ENCODE measurements at regions not wholly inside any gene's neighbourhood (a gene's known extent, or its start where the extent isn't known, plus 50 kb on each side); places are given as distances from the start of the nearest gene placed in this dataset.
"Not testable (repeated sequence)": the region's sequence is repeated elsewhere in the genome, so short reads cannot be mapped to it uniquely, and the experiment has no call there.

DNA sequence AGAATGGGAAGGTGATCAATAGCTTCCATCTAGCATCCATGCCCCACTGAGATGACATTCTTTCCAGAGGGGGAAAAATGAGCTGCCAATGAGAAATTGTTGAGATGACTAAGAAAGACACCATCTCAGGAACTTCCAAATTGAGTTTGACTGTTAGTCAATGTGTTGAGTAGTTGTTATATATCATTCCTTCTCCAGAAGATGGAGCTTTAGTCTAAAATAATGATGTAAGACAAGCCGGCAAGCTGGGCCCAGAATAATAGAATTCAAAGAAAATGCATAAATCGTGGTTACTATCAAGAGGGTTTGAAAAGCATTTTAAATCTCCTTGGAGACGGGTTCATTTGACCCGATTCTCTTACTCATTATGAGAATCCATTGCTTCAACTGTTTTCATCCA lies 71.0 kb upstream of the ATF7IP2 start:
- no peak for DNase-seq (ENCODE audit: low read depth)

- no peak for DNase-seq (ENCODE audit: low read depth)
These were observed 68.3 kb upstream of the ATF7IP2 start for GRCh38 chr16:10317425-10318001.

DNA sequence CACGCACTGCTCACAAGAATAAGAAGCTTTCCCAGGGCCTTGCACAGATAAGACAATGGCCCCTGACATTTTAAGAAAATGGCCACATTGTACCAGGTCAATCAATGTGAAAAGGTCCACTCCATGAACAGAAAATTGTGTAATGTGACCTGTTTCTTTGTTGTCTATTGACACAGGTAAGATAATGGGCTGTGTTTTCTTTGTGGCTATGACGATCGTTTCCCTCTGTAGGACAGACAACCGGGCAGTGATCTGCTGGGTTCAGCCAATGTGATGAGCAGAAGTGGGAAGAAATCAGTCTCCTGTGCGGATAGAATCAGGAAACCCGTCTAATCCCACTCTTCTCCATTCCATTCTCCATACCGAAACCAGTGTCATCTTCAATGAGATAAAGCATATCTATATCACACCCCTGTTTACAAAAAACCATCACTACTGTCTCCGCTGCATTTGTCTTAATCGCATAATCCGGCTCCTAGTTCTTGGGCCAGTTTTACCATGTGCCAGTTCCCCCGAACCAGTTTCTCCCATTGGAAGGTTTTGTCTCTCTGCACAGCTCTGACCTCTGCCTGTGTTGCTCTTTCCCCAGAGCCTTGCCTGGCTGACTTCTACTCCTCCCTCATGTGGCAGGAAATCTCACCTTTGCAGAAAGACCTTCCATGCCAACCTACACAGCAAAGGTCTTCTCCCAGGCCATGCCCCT lies 66.9 kb upstream of the ATF7IP2 start:
- DNase-seq (ENCODE audit: low read depth): no peak

DNA sequence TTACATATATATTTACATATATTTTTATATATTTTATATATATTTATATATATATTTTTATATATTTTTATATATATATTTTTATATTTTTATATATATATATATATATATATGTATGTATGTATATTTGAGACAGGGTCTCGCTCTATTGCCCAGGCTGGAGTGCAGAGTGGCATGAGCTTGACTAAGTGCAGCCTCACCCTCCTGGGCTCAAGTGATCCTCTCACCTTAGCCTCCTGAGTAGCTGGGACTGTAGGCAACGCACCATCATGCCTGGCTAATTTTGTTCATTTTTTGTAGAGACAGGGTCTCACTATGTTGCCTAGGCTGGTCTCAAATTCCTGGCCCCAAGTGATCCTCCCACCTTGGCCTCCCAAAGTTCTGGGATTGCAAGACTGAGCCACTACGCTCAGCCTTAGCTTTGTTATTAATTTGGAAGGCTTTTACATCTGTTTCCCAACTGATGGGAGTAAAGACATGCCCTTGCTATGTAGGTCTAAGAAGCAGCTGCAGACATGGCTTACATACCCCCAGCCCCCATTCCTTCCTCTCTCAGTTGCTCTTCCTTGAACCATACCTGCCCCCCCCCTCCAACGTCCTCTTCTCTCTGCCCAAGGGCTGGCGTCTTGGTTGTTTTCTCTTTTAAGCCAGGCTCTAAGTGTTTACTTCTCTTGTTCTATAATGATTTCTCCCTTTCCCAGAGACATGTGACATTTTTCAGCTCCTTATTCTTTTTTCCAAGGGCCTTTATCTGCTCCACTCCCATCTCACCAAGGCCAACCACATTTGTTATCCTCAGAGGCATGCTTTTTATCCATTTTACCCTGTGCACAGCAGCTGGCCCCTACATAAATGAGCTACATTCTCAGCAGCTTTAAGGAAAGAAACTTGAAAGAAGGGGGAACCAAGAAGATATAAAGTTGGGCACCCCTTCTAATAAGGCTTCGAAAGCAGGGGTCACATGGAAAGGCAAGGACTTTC lies 64.2 kb upstream of the ATF7IP2 start:
- no peak for DNase-seq (ENCODE audit: low read depth)

DNA sequence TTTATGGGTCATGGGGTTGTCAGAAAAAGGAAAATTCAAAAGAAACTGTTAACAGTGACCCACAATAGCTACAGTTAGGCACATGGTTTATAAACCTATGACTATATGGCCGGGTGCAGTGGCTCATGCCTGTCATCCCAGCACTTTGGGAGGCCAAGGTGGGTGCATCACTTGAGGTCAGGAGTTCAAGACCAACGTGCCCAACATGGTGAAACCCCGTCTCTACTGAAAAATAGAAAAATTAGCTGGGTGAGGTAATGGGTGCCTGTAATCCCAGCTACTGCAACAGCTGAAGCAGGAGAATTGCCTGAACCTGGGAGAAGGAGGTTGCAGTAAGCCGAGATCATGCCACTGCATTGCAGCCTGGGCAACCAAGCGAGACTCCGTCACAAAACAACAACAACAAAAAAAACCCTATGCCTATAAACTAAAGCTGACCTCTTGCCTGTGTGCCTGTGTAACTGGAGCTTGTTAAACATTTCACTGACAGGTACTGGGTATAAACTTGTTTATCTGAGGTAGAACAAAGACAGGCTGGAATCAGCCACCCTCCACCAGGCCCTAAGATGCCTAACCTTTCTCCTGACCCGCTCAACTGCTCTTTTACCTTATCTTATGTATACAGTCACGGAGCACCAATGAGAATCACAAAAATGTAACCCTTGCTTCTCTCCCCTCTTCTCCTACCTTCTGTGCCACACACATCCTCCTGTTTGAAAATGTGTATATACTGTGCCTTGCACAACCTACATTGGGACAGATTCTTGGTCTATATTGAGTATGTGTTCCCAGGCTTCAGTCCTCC lies 62.9 kb upstream of the ATF7IP2 start:
- DNase-seq (ENCODE audit: low read depth): no peak

GRCh38 chr16:10323528-10323869 lies 62.4 kb upstream of the ATF7IP2 start:
- no peak for DNase-seq (ENCODE audit: low read depth)

- no peak for DNase-seq (ENCODE audit: low read depth)
These were observed 61.7 kb upstream of the ATF7IP2 start for GRCh38 chr16:10324210-10324609.

- DNase-seq (ENCODE audit: low read depth): no peak
These were observed 59.9 kb upstream of the ATF7IP2 start for GRCh38 chr16:10325783-10326543.

DNA sequence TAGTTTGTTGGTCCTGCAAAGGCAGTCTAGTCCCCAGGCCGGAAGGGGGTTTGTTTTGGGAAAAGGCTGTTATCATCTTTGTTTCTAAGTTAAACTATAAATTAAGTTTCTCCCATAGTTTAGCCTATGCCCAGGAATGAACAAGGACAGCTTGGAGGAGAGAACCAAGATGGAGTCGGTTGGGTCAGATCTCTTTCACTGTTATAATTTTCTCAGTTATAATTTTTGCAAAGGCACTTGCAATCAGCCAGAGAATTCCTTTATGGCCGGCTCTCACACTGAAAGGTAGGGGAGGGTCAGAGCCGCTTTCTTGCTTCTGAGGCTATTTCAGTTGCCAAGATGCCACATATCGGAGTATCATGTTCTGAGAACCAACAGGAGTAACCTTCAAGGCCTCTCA lies 59.2 kb upstream of the ATF7IP2 start:
- DNase-seq (ENCODE audit: low read depth): no peak

DNA sequence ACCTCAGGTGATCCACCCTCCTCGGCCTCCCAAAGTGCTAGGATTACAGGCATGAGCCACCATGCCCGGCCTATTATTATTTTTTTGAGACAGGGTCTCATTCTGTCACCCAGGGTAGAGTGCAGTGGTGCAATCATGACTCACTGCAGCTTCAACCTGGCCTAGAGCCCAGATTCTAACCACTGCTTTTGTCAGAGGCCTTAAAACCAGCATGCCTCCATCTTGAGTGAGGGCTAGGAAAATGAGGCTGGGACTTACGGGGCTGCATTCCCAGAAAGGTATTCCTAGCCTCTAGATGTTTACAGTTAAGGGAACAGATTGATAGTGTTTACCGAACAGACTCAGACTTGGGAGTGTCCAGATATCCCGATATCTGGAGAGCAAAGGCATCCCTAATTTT lies 57.6 kb upstream of the ATF7IP2 start:
- DNase-seq (ENCODE audit: low read depth): not testable (repeated sequence)

DNA sequence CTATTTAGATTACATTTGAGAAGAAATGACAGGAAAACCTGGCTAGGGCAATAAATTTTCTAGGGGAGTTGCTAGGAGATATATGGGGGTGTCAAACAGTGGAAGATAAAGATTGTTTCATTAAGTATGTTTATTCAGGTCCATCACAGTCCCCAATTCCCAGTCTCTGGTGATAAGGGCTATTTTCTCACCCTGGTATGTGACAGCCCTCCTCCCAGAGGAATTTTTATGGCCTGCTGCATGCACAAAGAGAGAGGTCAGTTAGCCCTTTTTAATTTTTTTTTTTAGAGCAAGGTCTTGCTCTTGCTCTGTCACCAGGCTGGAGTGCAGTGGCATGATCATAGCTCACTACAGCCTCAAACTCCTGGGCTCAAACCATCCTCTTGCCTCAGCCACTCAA lies 53.6 kb upstream of the ATF7IP2 start:
- no peak for DNase-seq (ENCODE audit: low read depth)

DNA sequence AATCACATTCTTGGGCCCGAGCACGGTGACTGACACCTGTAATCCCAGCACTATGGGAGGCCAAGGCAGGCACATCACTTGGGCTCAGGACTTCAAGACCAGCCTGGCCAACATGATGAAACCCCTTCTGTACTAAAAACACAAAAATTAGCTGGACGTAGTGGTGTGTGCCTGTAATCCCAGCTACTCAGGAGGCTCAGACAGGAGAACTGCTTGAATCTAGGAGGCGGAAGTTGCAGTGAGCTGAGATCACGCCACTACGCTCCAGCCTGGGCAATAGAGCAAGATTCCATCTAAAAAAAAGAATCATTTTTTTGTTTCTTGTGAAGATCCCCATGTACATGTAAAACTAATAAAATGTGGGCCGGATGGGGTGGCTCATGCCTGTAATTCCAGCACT lies 53.1 kb upstream of the ATF7IP2 start:
- DNase-seq (ENCODE audit: low read depth): no peak

DNA sequence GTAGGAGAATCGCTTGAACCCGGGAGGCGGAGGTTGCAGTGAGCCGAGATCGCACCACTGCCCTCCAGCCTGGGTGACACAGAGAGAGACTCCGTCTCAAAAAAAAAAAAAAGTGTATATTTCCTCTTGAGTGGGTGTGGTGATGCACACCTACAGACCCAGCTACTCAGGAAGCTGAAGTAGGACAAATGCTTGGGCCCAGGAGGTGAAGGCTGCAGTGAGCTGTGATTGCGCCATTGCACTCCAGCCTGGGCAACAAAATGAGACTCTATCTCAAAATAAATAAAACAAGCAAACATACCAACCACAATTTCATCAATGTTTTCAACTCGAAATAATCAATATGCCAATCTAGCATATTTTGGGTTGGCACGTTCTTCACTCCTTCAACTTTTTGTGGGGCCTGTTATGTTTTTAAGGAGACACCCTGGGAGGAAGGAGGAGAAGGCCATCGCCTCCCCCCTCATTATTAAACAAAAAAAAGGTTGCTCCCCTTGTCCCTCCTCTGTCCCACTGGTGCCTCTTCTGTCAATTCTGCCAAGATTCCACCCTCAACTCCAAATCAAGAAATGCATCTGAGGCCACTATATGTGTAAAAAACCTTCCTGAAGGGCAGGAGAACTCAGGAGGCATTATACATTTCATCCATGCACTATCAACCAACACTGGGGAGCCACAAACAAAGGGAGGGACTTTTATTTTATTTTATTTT lies 52.4 kb upstream of the ATF7IP2 start:
- no peak for DNase-seq (ENCODE audit: low read depth)

DNA sequence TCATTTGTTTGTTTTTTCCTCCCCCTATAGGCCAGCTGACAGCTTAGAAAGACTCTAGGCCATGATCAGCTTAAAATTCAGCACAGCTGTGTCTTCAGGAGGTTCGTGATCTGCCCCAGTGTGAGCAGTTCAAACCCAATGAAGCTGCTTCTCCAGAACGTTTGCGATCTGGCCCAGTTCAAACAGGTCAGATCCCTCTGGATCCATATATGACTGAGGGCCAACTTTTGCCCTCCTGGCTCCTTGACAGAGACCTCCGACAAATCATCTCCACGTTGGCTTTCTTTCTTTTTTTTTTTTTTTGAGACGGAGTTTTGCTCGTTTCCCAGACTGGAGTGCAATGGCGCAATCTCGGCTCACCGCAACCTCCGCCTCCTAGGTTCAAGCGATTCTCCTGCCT lies 50.2 kb upstream of the ATF7IP2 start:
- DNase-seq (ENCODE audit: low read depth): no peak
